HG03045 (cell line): ENCODE measurements at regions not wholly inside any gene's neighbourhood (a gene's known extent, or its start where the extent isn't known, plus 50 kb on each side); places are given as distances from the start of the nearest gene placed in this dataset.
"Not testable (repeated sequence)": the region's sequence is repeated elsewhere in the genome, so short reads cannot be mapped to it uniquely, and the experiment has no call there.

Experiments used
- ATAC-seq: cut with Tn5 transposase; IDR thresholded peaks from one replicate; pipeline ENCODE4 v1.9.1; 2021; ENCODE audit warnings: mild to moderate bottlenecking, moderate library complexity; ENCODE audit not compliant: unreplicated experiment

- ATAC-seq, result no peak
Measured at GRCh38 chr1:219732814-219733491, 120.0 kb upstream of the ZC3H11B start.

- no peak for ATAC-seq
Measured at GRCh38 chr1:219731771-219732170, 118.9 kb upstream of the ZC3H11B start.

GRCh38 chr1:219726480-219727272 is 113.8 kb upstream of the ZC3H11B start:
- no peak for ATAC-seq

- ATAC-seq, result no peak
Measured at GRCh38 chr1:219724440-219724839, 111.5 kb upstream of the ZC3H11B start.

- ATAC-seq, result no peak
Measured at GRCh38 chr1:219717536-219717935, 104.6 kb upstream of the ZC3H11B start.

GRCh38 chr1:219716611-219717114 is 103.8 kb upstream of the ZC3H11B start:
- no peak for ATAC-seq

- no peak for ATAC-seq
Measured at GRCh38 chr1:219713981-219714381, 101.1 kb upstream of the ZC3H11B start.

- no peak for ATAC-seq
Measured at GRCh38 chr1:219712506-219712905, 99.6 kb upstream of the ZC3H11B start.

GRCh38 chr1:219710529-219711194 is 97.8 kb upstream of the ZC3H11B start:
- ATAC-seq, result no peak

- ATAC-seq, result no peak
Measured at GRCh38 chr1:219708919-219709543, 96.1 kb upstream of the ZC3H11B start.

GRCh38 chr1:219707885-219708284 is 95.0 kb upstream of the ZC3H11B start:
- not testable (repeated sequence) for ATAC-seq

- ATAC-seq, result not testable (repeated sequence)
Measured at GRCh38 chr1:219704331-219704730, 91.4 kb upstream of the ZC3H11B start.

GRCh38 chr1:219703368-219703639 is 90.4 kb upstream of the ZC3H11B start:
- ATAC-seq, result no peak

GRCh38 chr1:219701476-219701875 is 88.6 kb upstream of the ZC3H11B start:
- ATAC-seq, result no peak

- no peak for ATAC-seq
Measured at GRCh38 chr1:219699870-219700269, 87.0 kb upstream of the ZC3H11B start.

GRCh38 chr1:219697682-219698081 is 84.8 kb upstream of the ZC3H11B start:
- ATAC-seq, result no peak

- no peak for ATAC-seq
Measured at GRCh38 chr1:219692981-219693380, 80.1 kb upstream of the ZC3H11B start.

GRCh38 chr1:219689774-219690173 is 76.9 kb upstream of the ZC3H11B start:
- no peak for ATAC-seq

GRCh38 chr1:219687779-219688178 is 74.9 kb upstream of the ZC3H11B start:
- ATAC-seq, result no peak

- ATAC-seq, result no peak
Measured at GRCh38 chr1:219686171-219686570, 73.3 kb upstream of the ZC3H11B start.

GRCh38 chr1:219682788-219683187 is 69.9 kb upstream of the ZC3H11B start:
- no peak for ATAC-seq
